GM19025 (cell line): ENCODE measurements at regions not wholly inside any gene's neighbourhood (a gene's known extent, or its start where the extent isn't known, plus 50 kb on each side); places are given as distances from the start of the nearest gene placed in this dataset.

ENCODE experiments used
- ATAC-seq: cut with Tn5 transposase; IDR thresholded peaks from one replicate; pipeline ENCODE4 v1.9.1; 2021; ENCODE audit warnings: mild to moderate bottlenecking, low read depth, moderate library complexity; ENCODE audit not compliant: unreplicated experiment

- no peak for ATAC-seq
Observed at GRCh38 chrX:39508300-39508692, 589.5 kb downstream of the BCOR start.

- ATAC-seq, result no peak
Observed at GRCh38 chrX:39509157-39509556, 588.6 kb downstream of the BCOR start.

- ATAC-seq, result no peak
Observed at GRCh38 chrX:39513836-39514235, 583.9 kb downstream of the BCOR start.

GRCh38 chrX:39514801-39515200 lies 583.0 kb downstream of the BCOR start:
- ATAC-seq, result no peak

GRCh38 chrX:39516427-39516841 lies 581.3 kb downstream of the BCOR start:
- no peak for ATAC-seq

- ATAC-seq, result no peak
Observed at GRCh38 chrX:39518476-39519029, 579.2 kb downstream of the BCOR start.

- no peak for ATAC-seq
Observed at GRCh38 chrX:39519030-39519488, 578.7 kb downstream of the BCOR start.

GRCh38 chrX:39519566-39520301 lies 578.0 kb downstream of the BCOR start:
- no peak for ATAC-seq

- ATAC-seq, result no peak
Observed at GRCh38 chrX:39525758-39526157, 572.0 kb downstream of the BCOR start.

- no peak for ATAC-seq
Observed at GRCh38 chrX:39527025-39527424, 570.7 kb downstream of the BCOR start.

- ATAC-seq, result no peak
Observed at GRCh38 chrX:39528161-39528916, 569.4 kb downstream of the BCOR start.

GRCh38 chrX:39532761-39533160 lies 565.0 kb downstream of the BCOR start:
- ATAC-seq, result no peak

- ATAC-seq, result no peak
Observed at GRCh38 chrX:39534949-39535348, 562.8 kb downstream of the BCOR start.

- no peak for ATAC-seq
Observed at GRCh38 chrX:39536211-39536610, 561.5 kb downstream of the BCOR start.

- no peak for ATAC-seq
Observed at GRCh38 chrX:39541881-39542280, 555.9 kb downstream of the BCOR start.

- no peak for ATAC-seq
Observed at GRCh38 chrX:39542316-39542715, 555.4 kb downstream of the BCOR start.

- ATAC-seq, result no peak
Observed at GRCh38 chrX:39550795-39551361, 546.9 kb downstream of the BCOR start.

GRCh38 chrX:39551762-39552161 lies 546.0 kb downstream of the BCOR start:
- ATAC-seq, result no peak

GRCh38 chrX:39555431-39555830 lies 542.3 kb downstream of the BCOR start:
- ATAC-seq, result no peak

- ATAC-seq, result no peak
Observed at GRCh38 chrX:39556056-39556455, 541.7 kb downstream of the BCOR start.

- no peak for ATAC-seq
Observed at GRCh38 chrX:39559229-39559628, 538.5 kb downstream of the BCOR start.
